Naive B cell (primary cell): ENCODE measurements at regions not wholly inside any gene's neighbourhood (a gene's known extent, or its start where the extent isn't known, plus 50 kb on each side); places are given as distances from the start of the nearest gene placed in this dataset.
"Not testable (repeated sequence)": the region's sequence is repeated elsewhere in the genome, so short reads cannot be mapped to it uniquely, and the experiment has no call there.

ENCODE experiments used
- ATAC-seq, 2 donors: fragments of 150-1000 bp; cut with Tn5 transposase; 2 replicates each; pipeline ENCODE4 v1.10.0; 2021; ENCODE audit warnings: low read depth in 2 of 2, mild to moderate bottlenecking in 2 of 2, moderate library complexity in 2 of 2
- DNase-seq: peaks from one replicate; pipeline ENCODE4 v3.0.0; 2022
- H3K27ac Mint-ChIP-seq, 6 donors: one replicate each; pipeline ENCODE4 v1.8.0; 2020 to 2022; ENCODE audit warnings: mild to moderate bottlenecking in 6 of 6, mixed read lengths in 6 of 6, moderate library complexity in 5 of 6, inconsistent platforms in 2 of 6
- H3K27me3 Mint-ChIP-seq, 3 donors: one replicate each; pipeline ENCODE4 v1.8.0; 2021 to 2022; ENCODE audit warnings: mixed read lengths in 3 of 3, mild to moderate bottlenecking in 1 of 3
- H3K36me3 Mint-ChIP-seq, 2 donors: one replicate each; pipeline ENCODE4 v1.8.0; 2020 to 2022; ENCODE audit warnings: mixed read lengths in 2 of 2, inconsistent platforms in 1 of 2, mild to moderate bottlenecking in 1 of 2
- H3K4me1 Mint-ChIP-seq, 3 donors: one replicate each; pipeline ENCODE4 v1.8.0; 2020 to 2022; ENCODE audit warnings: mixed read lengths in 3 of 3, inconsistent platforms in 1 of 3, mild to moderate bottlenecking in 1 of 3, moderate library complexity in 1 of 3
- H3K4me3 Mint-ChIP-seq, 8 donors: one replicate each; pipeline ENCODE4 v1.8.0; 2020 to 2022; ENCODE audit warnings: mild to moderate bottlenecking in 8 of 8, mixed read lengths in 8 of 8, moderate library complexity in 8 of 8, inconsistent platforms in 2 of 8
- H3K9me3 Mint-ChIP-seq, 7 donors: one replicate each; pipeline ENCODE4 v1.8.0; 2020 to 2022; ENCODE audit warnings: mixed read lengths in 7 of 7, mild to moderate bottlenecking in 5 of 7, inconsistent platforms in 2 of 7, moderate library complexity in 1 of 7

DNA sequence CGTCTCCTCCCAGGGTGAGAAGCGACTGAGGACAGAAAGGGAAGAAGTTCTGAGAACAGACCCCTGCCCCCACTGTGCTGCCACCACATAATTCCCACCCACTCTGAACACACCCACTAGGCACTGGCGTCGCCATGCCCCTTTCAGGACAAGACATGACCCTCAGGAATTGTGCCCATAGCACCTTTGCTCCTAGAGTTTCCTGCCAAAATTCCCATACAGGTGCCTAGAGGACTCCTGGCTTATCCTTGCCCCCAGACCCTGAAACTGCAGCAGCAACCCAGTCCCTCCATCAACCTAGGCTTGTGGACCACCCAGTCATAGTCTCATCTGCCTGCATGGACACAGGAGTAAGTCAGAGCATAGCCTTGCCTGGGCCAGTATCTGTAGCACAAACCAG lies 157.7 kb upstream of the ZNF267 start:
- H3K4me1 Mint-ChIP-seq, result peaks cover 49 to 73% (median 58%) of the 10 kb centered on the region in 3 donors
- no peaks in the 10 kb centered on the region for H3K27me3 Mint-ChIP-seq
- H3K27ac Mint-ChIP-seq, result peak overlapping the region in 5 of 6 donors; percentile 33 to 98 (median 79)
- ATAC-seq (no peak), DNase-seq (no peak)
- H3K4me3 Mint-ChIP-seq, result peak overlapping the region; percentile 12 to 100 (median 100)
- H3K36me3 Mint-ChIP-seq, result no peaks in the 10 kb centered on the region
- H3K9me3 Mint-ChIP-seq, result peaks cover 0 to 2% (median 0%) of the 10 kb centered on the region in 7 donors

DNA sequence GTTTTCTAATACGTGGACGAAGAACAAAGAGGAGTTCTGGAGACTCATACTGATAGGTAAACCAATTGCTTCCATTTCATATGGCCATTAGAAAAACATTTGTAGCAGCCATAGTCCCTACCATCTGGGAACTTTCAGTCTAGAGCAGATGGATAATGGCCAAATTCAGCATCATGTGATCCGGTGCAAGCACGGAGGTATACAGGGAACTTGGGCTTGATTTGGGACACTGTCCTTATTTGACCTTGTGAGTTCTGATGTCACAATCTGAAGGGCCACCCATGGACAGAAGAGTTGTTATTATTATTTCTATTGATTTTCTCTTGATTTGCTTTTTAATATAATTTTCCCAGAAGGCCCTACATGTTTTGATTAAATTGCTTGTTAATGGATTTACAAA lies 154.6 kb upstream of the ZNF267 start:
- Mint-ChIP-seq H3K4me1 (peaks cover 38 to 55% (median 53%) of the 10 kb centered on the region in 3 donors), H3K9me3 (peaks cover 0 to 2% (median 0%) of the 10 kb centered on the region in 7 donors), H3K36me3 (peaks cover 0 to 10% of the 10 kb centered on the region in 2 donors), H3K4me3 (no peak overlapping the region), H3K27ac (no peak overlapping the region), H3K27me3 (no peaks in the 10 kb centered on the region)
- no peak for ATAC-seq
- no peak for DNase-seq

GRCh38 chr16:31727553-31727952 lies 146.1 kb upstream of the ZNF267 start:
- Mint-ChIP-seq H3K4me1 (peaks cover 11 to 30% (median 21%) of the 10 kb centered on the region in 3 donors), H3K27me3 (no peaks in the 10 kb centered on the region), H3K27ac (peak overlapping the region in 1 of 6 donors; percentile 35), H3K9me3 (peaks cover 10 to 39% (median 25%) of the 10 kb centered on the region in 7 donors), H3K4me3 (no peak overlapping the region), H3K36me3 (peaks cover 62 to 78% of the 10 kb centered on the region in 2 donors)
- no peak for ATAC-seq
- no peak for DNase-seq

- Mint-ChIP-seq H3K9me3 (peaks cover 9 to 76% (median 62%) of the 10 kb centered on the region in 7 donors), H3K4me3 (no peak overlapping the region)
- no peak for ATAC-seq
Observed at GRCh38 chr16:31734265-31734664, 139.3 kb upstream of the ZNF267 start.

GRCh38 chr16:31745098-31745497 lies 128.5 kb upstream of the ZNF267 start:
- peaks cover 11 to 96% (median 86%) of the 10 kb centered on the region in 7 donors for H3K9me3 Mint-ChIP-seq
- ATAC-seq, H3K4me3 Mint-ChIP-seq, DNase-seq, H3K27me3 Mint-ChIP-seq: not testable (repeated sequence)
- peaks cover 77 to 80% of the 10 kb centered on the region in 2 donors for H3K36me3 Mint-ChIP-seq
- peaks cover 15 to 23% (median 19%) of the 10 kb centered on the region in 3 donors for H3K4me1 Mint-ChIP-seq
- H3K27ac Mint-ChIP-seq, result peak overlapping the region in 1 of 6 donors; percentile 27

More at GRCh38 chr16:31734265-31734664, 139.3 kb upstream of the ZNF267 start:
- no peak for DNase-seq
- Mint-ChIP-seq H3K27me3 (no peaks in the 10 kb centered on the region), H3K27ac (no peak overlapping the region), H3K36me3 (peaks cover 80 to 83% of the 10 kb centered on the region in 2 donors), H3K4me1 (peaks cover 3 to 14% (median 5%) of the 10 kb centered on the region in 3 donors)

- Mint-ChIP-seq H3K4me1 (peaks cover 12 to 23% (median 13%) of the 10 kb centered on the region in 3 donors), H3K9me3 (peaks cover 11 to 96% (median 86%) of the 10 kb centered on the region in 7 donors), H3K36me3 (peaks cover 76 to 77% of the 10 kb centered on the region in 2 donors), H3K27ac (no peak overlapping the region), H3K27me3 (no peaks in the 10 kb centered on the region), H3K4me3 (no peak overlapping the region)
- ATAC-seq (no peak), DNase-seq (no peak)
Observed at GRCh38 chr16:31745900-31746299, 127.7 kb upstream of the ZNF267 start.

- Mint-ChIP-seq H3K4me1 (peaks cover 0 to 9% (median 0%) of the 10 kb centered on the region in 3 donors), H3K4me3 (no peak overlapping the region), H3K27me3 (no peaks in the 10 kb centered on the region), H3K36me3 (peaks cover 75 to 76% of the 10 kb centered on the region in 2 donors), H3K9me3 (peaks cover 15 to 94% (median 88%) of the 10 kb centered on the region in 7 donors), H3K27ac (peak overlapping the region in 1 of 6 donors; percentile 24)
- ATAC-seq, result no peak
- DNase-seq, result no peak
Observed at GRCh38 chr16:31754998-31755615, 118.5 kb upstream of the ZNF267 start.

GRCh38 chr16:31764103-31764502 lies 109.5 kb upstream of the ZNF267 start:
- no peak for ATAC-seq
- Mint-ChIP-seq H3K4me3 (no peak overlapping the region), H3K27ac (no peak overlapping the region), H3K27me3 (no peaks in the 10 kb centered on the region), H3K36me3 (peaks cover 17 to 39% of the 10 kb centered on the region in 2 donors), H3K4me1 (no peaks in the 10 kb centered on the region), H3K9me3 (peaks cover 15 to 88% (median 76%) of the 10 kb centered on the region in 7 donors)
- DNase-seq, result no peak

GRCh38 chr16:31767267-31767666 lies 106.3 kb upstream of the ZNF267 start:
- H3K27me3 Mint-ChIP-seq, result no peaks in the 10 kb centered on the region
- ATAC-seq, result no peak

GRCh38 chr16:31780342-31780741 lies 93.3 kb upstream of the ZNF267 start:
- DNase-seq (no peak), ATAC-seq (no peak)
- Mint-ChIP-seq H3K36me3 (peaks cover 8 to 23% of the 10 kb centered on the region in 2 donors), H3K27ac (no peak overlapping the region), H3K4me3 (no peak overlapping the region), H3K9me3 (peaks cover 23 to 96% (median 78%) of the 10 kb centered on the region in 7 donors), H3K4me1 (no peaks in the 10 kb centered on the region), H3K27me3 (no peaks in the 10 kb centered on the region)

More at GRCh38 chr16:31767267-31767666, 106.3 kb upstream of the ZNF267 start:
- Mint-ChIP-seq H3K4me1 (no peaks in the 10 kb centered on the region), H3K36me3 (peaks cover 11 to 23% of the 10 kb centered on the region in 2 donors), H3K4me3 (no peak overlapping the region), H3K27ac (no peak overlapping the region), H3K9me3 (peaks cover 15 to 91% (median 76%) of the 10 kb centered on the region in 7 donors)
- no peak for DNase-seq

GRCh38 chr16:31785126-31785525 lies 88.5 kb upstream of the ZNF267 start:
- Mint-ChIP-seq H3K4me3 (no peak overlapping the region), H3K27ac (no peak overlapping the region), H3K36me3 (peaks cover 16 to 25% of the 10 kb centered on the region in 2 donors), H3K4me1 (no peaks in the 10 kb centered on the region), H3K27me3 (no peaks in the 10 kb centered on the region), H3K9me3 (peaks cover 15 to 95% (median 69%) of the 10 kb centered on the region in 7 donors)
- DNase-seq (no peak), ATAC-seq (no peak)

DNA sequence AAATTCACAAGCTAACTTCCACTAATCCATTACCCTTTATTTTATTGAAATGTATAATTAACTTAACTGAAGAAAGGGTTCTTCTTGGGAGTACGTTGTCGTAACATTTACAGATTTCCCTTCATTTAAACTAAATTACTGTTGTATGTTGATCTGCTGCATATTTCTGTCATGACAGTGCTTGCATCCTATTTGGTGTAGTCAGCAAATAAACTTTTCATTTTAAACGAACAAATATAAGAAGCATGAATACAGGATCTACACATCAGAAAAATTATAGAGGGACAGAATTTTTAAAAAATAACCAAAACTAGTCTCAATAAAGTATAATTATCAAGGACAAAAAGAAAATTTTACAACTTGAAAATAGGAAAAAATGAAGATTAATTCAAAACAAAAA lies 66.5 kb upstream of the ZNF267 start:
- DNase-seq, result no peak
- H3K4me1 Mint-ChIP-seq, result no peaks in the 10 kb centered on the region
- no peak overlapping the region for H3K27ac Mint-ChIP-seq
- no peak overlapping the region for H3K4me3 Mint-ChIP-seq
- H3K36me3 Mint-ChIP-seq, result no peaks in the 10 kb centered on the region
- H3K9me3 Mint-ChIP-seq, result peaks cover 0 to 8% (median 3%) of the 10 kb centered on the region in 7 donors
- peaks cover 6 to 18% (median 7%) of the 10 kb centered on the region in 3 donors for H3K27me3 Mint-ChIP-seq
- no peak for ATAC-seq

GRCh38 chr16:31810863-31811262 lies 62.7 kb upstream of the ZNF267 start:
- DNase-seq, result no peak
- peaks cover 10 to 18% (median 14%) of the 10 kb centered on the region in 3 donors for H3K27me3 Mint-ChIP-seq
- no peaks in the 10 kb centered on the region for H3K4me1 Mint-ChIP-seq
- no peaks in the 10 kb centered on the region for H3K36me3 Mint-ChIP-seq
- H3K9me3 Mint-ChIP-seq, result peaks cover 0 to 8% (median 0%) of the 10 kb centered on the region in 7 donors
- ATAC-seq, result no peak
- H3K4me3 Mint-ChIP-seq, result no peak overlapping the region
- no peak overlapping the region for H3K27ac Mint-ChIP-seq

- ATAC-seq, DNase-seq, H3K36me3 Mint-ChIP-seq, H3K4me3 Mint-ChIP-seq, H3K27ac Mint-ChIP-seq, H3K4me1 Mint-ChIP-seq: not testable (repeated sequence)
- Mint-ChIP-seq H3K27me3 (peaks cover 10 to 27% (median 20%) of the 10 kb centered on the region in 3 donors), H3K9me3 (peaks cover 0 to 17% (median 7%) of the 10 kb centered on the region in 7 donors)
Observed at GRCh38 chr16:31816141-31816540, 57.5 kb upstream of the ZNF267 start.
